ENCODE measurements at regions not wholly inside any gene's neighbourhood (a gene's known extent, or its start where the extent isn't known, plus 50 kb on each side); places are given as distances from the start of the nearest gene placed in this dataset.

- Histone ChIP-seq H3K27ac (peak overlapping the region in 1 of 4 donors; percentile 33), H3K9me3 (no peaks in the 10 kb centered on the region), H3K36me3 (no peaks in the 10 kb centered on the region), H3K27me3 (no peaks in the 10 kb centered on the region), H3K4me1 (peaks cover 0 to 5% (median 0%) of the 10 kb centered on the region in 4 donors), H3K4me3 (no peak overlapping the region)
- WGBS, 2 donors = 76 to 85% methylated on average over 13 to 21 of the region's 30 CpGs
- TF ChIP-seq, protein P1, sequence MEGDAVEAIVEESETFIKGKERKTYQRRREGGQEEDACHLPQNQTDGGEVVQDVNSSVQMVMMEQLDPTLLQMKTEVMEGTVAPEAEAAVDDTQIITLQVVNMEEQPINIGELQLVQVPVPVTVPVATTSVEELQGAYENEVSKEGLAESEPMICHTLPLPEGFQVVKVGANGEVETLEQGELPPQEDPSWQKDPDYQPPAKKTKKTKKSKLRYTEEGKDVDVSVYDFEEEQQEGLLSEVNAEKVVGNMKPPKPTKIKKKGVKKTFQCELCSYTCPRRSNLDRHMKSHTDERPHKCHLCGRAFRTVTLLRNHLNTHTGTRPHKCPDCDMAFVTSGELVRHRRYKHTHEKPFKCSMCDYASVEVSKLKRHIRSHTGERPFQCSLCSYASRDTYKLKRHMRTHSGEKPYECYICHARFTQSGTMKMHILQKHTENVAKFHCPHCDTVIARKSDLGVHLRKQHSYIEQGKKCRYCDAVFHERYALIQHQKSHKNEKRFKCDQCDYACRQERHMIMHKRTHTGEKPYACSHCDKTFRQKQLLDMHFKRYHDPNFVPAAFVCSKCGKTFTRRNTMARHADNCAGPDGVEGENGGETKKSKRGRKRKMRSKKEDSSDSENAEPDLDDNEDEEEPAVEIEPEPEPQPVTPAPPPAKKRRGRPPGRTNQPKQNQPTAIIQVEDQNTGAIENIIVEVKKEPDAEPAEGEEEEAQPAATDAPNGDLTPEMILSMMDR (IDR thresholded peaks at IDR 0.05) = no peak
- TF ChIP-seq POLR2A (IDR thresholded peaks at IDR 0.05) = no peak
- TF ChIP-seq EP300 (IDR thresholded peaks at IDR 0.05) = no peak
- DNase-seq (ENCODE audit: low spot score in 2 of 2) = no peak
Observed at GRCh38 chr22:48496987-48497650, 1330.6 kb downstream of the BRD1 start.

DNA sequence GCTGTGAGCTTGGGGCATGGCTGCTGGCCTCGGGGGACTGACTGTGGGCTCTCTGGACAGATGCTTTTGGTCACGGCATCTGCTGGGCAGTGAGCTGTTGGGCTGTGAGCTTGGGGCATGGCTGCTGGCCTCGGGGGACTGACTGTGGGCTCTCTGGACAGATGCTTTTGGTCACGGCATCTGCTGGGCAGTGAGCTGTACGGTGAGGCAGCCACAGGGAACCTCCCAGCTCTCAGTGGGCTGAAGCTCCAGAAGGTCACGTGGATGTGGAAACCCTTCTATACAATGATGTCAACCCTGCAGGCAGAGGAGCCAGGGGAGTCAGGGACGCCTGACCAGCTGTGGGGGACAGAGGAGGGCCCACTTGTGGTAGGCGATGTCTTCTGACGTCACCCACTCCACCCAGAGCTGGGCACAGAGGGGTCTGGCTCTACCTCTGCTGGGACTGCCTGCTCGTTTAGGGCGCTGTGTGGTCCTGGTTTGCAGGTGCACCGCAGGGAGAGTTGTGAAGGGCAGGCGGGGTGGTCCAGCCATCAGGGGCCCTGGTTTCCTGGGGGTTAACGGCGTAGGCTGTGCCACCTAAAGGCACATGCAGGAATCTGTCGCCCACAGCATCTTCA, 1331.3 kb downstream of the BRD1 start:
- H3K27me3 ChIP-seq = no peaks in the 10 kb centered on the region
- no peaks in the 10 kb centered on the region for H3K36me3 ChIP-seq
- H3K27ac ChIP-seq = peak overlapping the region in 1 of 4 donors; percentile 33
- no peak overlapping the region for H3K4me3 ChIP-seq
- no peak for TF ChIP-seq EP300 (IDR thresholded peaks at IDR 0.05)
- TF ChIP-seq POLR2A (IDR thresholded peaks at IDR 0.05) = no peak
- TF ChIP-seq, protein P1 (IDR thresholded peaks at IDR 0.05) = no peak
- DNase-seq (ENCODE audit: low spot score in 2 of 2) = no peak
- WGBS, 2 donors = 79 to 84% methylated on average over 15 to 16 of the region's 16 CpGs
- no peaks in the 10 kb centered on the region for H3K9me3 ChIP-seq
- H3K4me1 ChIP-seq = peaks cover 0 to 13% (median 0%) of the 10 kb centered on the region in 4 donors

GRCh38 chr22:48495751-48496080, 1332.0 kb downstream of the BRD1 start:
- no peaks in the 10 kb centered on the region for H3K9me3 ChIP-seq
- 85 to 87% methylated on average over 5 to 8 of the region's 8 CpGs for WGBS, 2 donors
- H3K36me3 ChIP-seq = no peaks in the 10 kb centered on the region
- H3K4me1 ChIP-seq = peaks cover 0 to 20% (median 1%) of the 10 kb centered on the region in 4 donors
- DNase-seq (ENCODE audit: low spot score in 2 of 2) = no peak
- H3K27ac ChIP-seq = no peak overlapping the region
- TF ChIP-seq EP300 (IDR thresholded peaks at IDR 0.05) = no peak
- no peak for TF ChIP-seq POLR2A (IDR thresholded peaks at IDR 0.05)
- no peak overlapping the region for H3K4me3 ChIP-seq
- H3K27me3 ChIP-seq = peaks cover 0 to 3% of the 10 kb centered on the region in 2 donors

GRCh38 chr22:48494968-48495750, 1332.5 kb downstream of the BRD1 start:
- peaks cover 0 to 25% (median 4%) of the 10 kb centered on the region in 4 donors for H3K4me1 ChIP-seq
- 83 to 86% methylated on average over 14 to 19 of the region's 20 CpGs for WGBS, 2 donors

DNA sequence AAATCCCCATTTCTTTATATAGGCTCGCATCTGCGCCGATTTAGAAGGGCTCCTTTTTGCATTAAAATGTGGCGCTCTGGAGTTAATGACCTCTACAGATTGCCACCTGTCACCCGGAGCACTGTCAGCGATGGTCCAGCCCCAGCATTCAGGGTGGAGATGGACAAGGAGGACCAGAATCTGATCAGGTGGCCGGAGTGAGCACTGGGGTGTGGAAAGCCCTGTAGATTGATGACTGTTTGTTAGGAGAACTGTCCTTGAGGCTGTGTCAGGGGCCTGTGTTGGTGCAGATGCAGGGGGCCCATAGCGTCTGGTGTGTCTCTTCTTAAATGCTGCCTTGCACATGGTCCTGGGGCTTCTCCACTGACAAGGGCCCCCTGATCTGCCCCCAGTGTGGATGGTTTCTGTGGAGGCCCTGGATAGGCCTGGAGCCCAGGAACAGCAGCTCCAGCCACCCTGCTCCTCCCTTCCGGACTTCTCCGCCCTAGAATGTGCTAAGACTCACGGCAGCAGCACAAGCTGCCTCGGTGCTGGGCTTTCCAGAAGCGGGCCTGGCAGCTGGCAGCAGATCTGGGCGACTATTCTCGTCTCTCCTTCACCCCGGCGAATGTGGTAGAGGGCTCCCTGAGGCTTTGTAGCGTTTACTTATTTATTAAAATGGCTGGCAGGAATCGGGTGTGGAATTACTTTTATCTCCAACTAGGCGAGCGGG, 1333.3 kb downstream of the BRD1 start:
- 83 to 89% methylated on average over 21 of the region's 21 CpGs for WGBS, 2 donors
- no peak for DNase-seq (ENCODE audit: low spot score in 2 of 2)

More at GRCh38 chr22:48494968-48495750, 1332.5 kb downstream of the BRD1 start:
- Histone ChIP-seq H3K4me3 (no peak overlapping the region), H3K36me3 (no peaks in the 10 kb centered on the region), H3K9me3 (no peaks in the 10 kb centered on the region), H3K27ac (no peak overlapping the region), H3K27me3 (peaks cover 0 to 8% of the 10 kb centered on the region in 2 donors)
- DNase-seq (ENCODE audit: low spot score in 2 of 2) = no peak
- no peak for TF ChIP-seq POLR2A (IDR thresholded peaks at IDR 0.05)
- TF ChIP-seq, protein P1 (IDR thresholded peaks at IDR 0.05) = no peak
- TF ChIP-seq EP300 (IDR thresholded peaks at IDR 0.05) = no peak

More for the DNA sequence above, 1333.3 kb downstream of the BRD1 start:
- Histone ChIP-seq H3K9me3 (no peaks in the 10 kb centered on the region), H3K4me1 (peaks cover 0 to 32% (median 4%) of the 10 kb centered on the region in 4 donors), H3K4me3 (no peak overlapping the region), H3K27me3 (peaks cover 0 to 11% of the 10 kb centered on the region in 2 donors), H3K36me3 (no peaks in the 10 kb centered on the region), H3K27ac (no peak overlapping the region)
- TF ChIP-seq EP300 (IDR thresholded peaks at IDR 0.05) = no peak
- TF ChIP-seq, protein P1 (IDR thresholded peaks at IDR 0.05) = no peak
- no peak for TF ChIP-seq POLR2A (IDR thresholded peaks at IDR 0.05)

Measured in tibial nerve (tissue), 4 donors.